Fibroblast of skin of right quadriceps (primary cell): ENCODE measurements at regions not wholly inside any gene's neighbourhood (a gene's known extent, or its start where the extent isn't known, plus 50 kb on each side); places are given as distances from the start of the nearest gene placed in this dataset.
"Not testable (repeated sequence)": the region's sequence is repeated elsewhere in the genome, so short reads cannot be mapped to it uniquely, and the experiment has no call there.

ENCODE experiments used
- DNase-seq: peaks from one replicate; pipeline ENCODE4 v3.0.0-alpha.2; 2013

DNA sequence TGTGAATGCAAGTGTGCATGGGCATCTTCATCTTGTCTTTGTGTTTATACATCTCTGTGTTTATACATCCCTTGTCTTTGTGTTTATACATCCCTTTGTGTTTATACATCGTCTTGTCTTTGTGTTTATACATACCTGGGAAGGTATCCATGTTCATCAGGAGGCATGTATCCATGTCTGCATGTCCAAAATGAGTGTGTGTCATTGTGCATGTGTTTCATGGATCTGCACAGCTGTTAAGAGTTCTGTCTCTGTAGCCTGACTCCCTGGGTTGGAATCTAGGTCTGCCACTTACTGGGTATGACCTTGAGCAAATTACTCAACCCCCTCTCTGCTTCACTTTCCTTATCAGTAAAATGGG, 50.1 kb upstream of the SIRPA start:
- no peak for DNase-seq

- peak; percentile 84 for DNase-seq
These were observed 50.7 kb upstream of the SIRPA start for GRCh38 chr20:1844325-1845162.

GRCh38 chr20:1842281-1842680, 52.9 kb upstream of the SIRPA start:
- no peak for DNase-seq

DNA sequence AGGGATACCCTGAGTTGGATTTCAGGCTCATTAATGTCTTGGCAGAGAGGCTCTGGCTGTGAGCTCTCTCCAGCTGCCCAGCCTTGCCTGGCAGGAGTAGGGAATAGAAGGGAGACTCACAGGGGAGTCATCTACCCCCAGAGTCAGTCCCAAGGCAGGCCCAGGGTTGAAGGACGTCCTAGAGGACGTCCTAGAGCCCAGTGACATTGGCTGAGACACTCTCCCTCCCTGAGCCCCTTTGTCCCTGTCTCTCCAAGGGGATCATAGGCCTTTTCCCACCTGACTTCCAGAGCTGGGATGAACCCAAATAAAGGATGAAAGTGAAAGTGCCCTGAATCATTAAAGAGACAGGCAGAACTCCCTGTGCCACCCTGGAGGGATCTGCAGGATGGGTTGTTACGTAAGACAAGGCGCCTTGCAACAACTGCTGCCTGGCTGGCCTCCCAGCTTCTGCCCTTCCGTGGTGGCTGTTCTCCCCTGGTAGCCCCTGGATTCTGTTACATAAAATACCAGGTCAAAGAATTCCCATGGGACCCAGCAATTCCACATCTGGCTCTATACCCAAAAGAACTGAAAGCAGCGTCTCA, 53.6 kb upstream of the SIRPA start:
- no peak for DNase-seq

GRCh38 chr20:1840817-1841553, 54.2 kb upstream of the SIRPA start:
- DNase-seq = no peak

DNA sequence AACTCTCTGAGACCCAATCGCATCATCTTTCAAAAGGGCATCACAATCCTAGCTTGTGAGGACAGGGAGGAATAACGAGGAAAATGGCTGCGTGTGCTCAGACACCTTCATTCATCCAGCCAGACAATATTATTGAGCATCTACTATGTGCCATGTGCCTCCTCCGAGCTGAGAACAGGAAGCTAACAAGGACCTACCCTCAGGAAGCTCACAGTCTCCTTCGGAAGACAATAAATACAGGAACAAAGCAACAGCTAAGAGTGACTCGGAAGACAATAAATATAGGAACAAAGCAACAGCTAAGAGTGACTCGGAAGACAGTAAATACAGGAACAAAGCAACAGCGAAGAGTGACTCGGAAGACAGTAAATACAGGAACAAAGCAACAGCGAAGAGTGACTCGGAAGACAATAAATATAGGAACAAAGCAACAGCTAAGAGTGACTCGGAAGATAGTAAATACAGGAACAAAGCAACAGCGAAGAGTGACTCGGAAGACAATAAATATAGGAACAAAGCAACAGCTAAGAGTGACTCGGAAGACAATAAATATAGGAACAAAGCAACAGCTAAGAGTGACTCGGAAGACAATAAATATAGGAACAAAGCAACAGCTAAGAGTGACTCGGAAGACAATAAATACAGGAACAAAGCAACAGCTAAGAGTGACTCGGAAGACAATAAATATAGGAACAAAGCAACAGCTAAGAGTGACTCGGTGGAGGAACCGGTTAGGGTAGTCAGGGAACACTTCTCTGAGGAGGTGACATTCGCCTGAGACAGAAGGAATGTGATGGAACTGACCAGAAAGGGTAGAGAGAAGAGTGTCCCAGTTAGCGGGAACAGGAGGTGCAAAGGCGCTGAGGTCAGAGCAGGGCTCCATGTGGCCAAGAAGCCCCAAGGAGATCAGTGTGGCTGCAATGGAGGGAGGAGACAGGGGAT, 55.6 kb upstream of the SIRPA start:
- DNase-seq = not testable (repeated sequence)

- no peak for DNase-seq
These were observed 56.5 kb upstream of the SIRPA start for GRCh38 chr20:1838556-1839279.

DNA sequence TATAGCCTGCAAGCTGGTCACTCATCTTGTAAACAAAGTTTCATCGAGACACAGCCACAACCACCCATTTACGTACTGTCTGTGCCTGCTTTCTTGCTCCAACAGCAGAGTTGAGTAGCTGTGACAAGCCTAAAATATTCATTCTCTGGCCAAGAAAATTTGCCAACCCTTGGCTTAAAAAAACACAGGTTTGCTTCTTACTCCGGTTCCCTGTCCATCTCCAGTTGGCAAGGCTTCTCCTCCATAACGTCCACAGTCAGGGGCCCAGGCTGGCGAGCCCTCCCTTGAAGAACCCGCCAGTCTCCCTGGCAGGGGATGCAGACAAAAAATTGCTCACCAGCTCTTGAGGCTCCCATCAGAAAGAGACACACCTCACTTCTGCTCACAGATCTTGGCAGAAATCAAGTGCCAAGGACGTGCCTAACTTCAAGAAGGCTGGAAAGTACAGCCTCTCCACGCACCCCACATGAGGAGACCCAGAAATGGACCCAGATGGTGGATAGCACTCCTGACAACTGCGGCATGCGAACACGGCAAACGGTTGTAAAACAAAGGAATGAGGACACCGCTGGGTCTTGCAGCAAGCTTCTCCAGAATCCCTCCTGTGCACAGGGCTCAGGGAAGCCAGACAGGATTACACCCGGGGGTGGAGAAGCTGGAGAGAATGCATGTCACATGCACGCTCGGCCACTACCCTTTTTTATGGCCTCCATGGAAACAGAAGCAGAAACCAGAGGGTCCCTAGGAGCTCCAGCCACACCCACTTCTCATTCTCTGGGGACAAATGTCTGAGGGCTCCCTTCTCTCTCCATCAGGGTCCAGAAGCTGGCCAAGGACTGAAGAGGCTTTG, 59.8 kb upstream of the SIRPA start:
- DNase-seq = no peak

DNA sequence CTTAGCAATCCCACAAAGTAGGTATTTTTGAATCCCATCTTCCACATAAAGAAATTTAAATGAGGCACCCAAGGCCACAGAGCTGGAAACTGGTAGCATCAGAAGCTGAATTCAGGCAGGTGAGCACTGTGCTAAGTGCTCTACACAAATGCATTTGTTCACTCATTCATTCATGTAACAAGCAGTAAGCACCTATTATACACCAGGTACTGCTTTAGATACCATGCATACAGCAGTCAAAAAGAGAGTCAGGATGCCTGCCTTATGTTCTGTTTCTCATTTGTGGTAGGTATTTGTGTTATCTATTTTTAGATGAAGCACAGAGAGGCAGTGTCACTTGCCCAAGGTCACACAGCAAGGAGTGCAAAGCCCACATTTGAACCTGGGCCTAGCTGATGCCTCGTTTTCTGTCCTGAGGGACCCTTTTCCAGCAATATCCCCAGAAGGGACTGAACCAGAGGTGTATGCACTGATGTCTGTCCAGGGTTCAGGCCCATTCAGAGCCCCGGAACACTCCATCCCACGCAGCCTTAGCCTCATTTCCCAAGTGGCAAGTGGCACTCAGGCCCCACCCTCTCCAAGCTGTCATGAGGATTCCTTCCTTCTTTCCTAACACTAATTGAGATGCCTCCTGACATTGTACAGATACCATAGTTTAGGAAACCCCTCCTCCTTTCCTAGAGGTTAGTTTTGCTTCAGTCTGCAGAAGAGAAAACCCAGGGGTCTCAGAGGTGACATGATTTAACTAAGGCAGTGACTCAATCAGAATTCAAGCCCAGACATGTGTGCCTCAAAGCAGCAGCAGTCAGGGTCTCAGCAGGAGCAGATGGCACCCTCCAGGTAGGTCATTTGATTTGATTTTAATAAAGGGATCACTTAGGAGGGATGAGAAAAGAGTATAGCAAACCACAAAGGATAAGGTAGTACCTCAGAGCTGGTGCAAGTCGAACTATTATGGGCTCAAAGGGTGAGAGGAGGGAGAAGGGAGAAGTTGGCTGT, 61.2 kb upstream of the SIRPA start:
- DNase-seq = no peak

GRCh38 chr20:1833216-1833615, 62.0 kb upstream of the SIRPA start:
- no peak for DNase-seq

GRCh38 chr20:1832634-1833033, 62.6 kb upstream of the SIRPA start:
- no peak for DNase-seq

DNA sequence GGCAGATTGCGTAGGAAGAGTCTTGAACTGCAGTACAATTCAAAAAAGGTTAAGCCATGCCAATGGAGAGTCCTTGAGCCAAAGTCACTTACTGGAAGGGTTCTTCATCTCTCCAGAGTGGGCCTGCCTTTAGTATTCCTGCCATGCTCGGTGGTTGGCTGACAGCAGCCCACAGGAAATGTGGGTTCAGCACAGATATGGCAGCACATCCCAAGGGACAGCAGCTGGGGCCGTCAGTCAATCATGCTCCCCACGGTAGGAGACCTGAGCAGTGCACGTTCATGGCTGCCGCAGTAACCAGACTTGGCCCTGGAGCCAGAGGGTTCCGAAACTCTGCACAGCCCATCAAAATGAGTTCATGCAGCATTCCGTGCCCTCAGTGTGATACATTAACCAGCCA, 63.6 kb upstream of the SIRPA start:
- DNase-seq = no peak

DNA sequence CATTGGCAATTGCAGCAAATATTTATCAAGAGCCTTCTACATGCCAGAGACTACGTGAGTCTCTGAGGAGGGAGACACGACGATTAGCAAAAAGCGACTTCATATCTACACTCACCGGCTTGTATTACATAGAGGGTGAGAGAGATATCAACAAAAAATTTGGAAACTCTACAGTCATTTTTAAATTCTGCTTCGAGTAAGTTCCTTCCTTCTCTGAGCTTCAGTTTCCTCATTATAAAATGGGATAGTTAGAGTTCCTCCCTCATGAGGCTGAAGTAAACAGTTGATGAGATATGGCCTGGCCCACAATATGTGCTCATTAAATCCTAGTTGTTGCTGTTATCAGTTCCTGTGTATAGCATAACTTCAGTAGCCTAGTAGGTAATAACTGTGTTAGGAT, 64.1 kb upstream of the SIRPA start:
- no peak for DNase-seq

DNA sequence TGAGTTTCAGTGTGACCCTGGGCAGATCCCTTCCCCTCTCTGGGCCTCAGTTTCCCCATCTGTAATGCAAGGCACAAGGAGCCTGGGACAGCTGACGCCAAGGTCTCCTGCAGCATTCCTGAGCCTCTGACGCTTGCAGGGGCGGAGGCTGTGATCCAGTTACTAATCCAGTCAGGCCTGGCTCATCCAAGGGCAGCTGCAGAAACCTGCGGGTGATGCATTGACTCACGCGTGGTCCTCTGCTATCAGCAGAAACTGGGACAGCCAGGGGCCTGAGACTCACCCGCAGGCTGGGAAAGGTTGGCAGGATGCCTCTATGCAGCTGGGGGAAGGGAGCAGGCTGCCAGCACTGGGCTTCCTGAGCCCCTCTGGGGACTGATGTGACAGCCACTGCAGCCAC, 65.0 kb upstream of the SIRPA start:
- peak; percentile 95 for DNase-seq

- DNase-seq = no peak
These were observed 65.7 kb upstream of the SIRPA start for GRCh38 chr20:1829531-1829930.

GRCh38 chr20:1828786-1829131, 66.4 kb upstream of the SIRPA start:
- no peak for DNase-seq

GRCh38 chr20:1827974-1828785, 67.0 kb upstream of the SIRPA start:
- DNase-seq = no peak

DNA sequence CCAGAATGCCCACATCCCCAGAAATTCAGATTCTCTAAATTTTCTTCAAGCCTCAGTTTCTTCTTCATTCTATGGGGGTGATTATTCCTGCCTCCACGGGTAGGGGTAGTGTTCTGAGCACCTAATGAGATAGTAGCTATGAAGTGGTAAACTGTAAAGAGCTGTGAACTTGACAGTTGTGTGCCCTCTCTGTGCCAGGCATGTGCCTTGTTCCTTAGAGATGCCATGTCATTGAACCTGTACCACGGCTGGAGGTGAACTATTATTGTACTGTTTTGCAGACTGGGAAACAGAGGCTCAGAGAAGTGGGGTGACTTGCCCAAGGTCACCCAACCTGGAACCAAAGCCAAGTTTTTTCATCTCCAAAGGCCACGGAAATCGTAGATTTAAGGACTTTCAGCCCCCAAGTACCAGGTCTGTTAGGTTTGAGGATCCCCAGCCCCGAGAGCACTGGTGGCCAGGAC, 67.7 kb upstream of the SIRPA start:
- no peak for DNase-seq

GRCh38 chr20:1825938-1826445, 69.2 kb upstream of the SIRPA start:
- no peak for DNase-seq
